ENCODE measurements at regions not wholly inside any gene's neighbourhood (a gene's known extent, or its start where the extent isn't known, plus 50 kb on each side); places are given as distances from the start of the nearest gene placed in this dataset.

GRCh38 chr7:52928591-52928990, 106.8 kb upstream of the POM121L12 start:
- Histone ChIP-seq H3K79me2 (ENCODE audit: insufficient read depth, low read length) (no peaks in the 10 kb centered on the region), H3K36me3 (ENCODE audit: low read length) (no peaks in the 10 kb centered on the region), H3K9me3 (ENCODE audit: insufficient read depth, low read length) (peaks cover 3% of the 10 kb centered on the region; the same call in 1 of the 2 replicates), H3K27me3 (ENCODE audit: low read length) (no peaks in the 10 kb centered on the region), H4K20me1 (ENCODE audit: low read depth, low read length) (no peaks in the 10 kb centered on the region), H2AFZ (ENCODE audit: low read depth, low read length, severe bottlenecking) (no peak overlapping the region), H3K4me3 (ENCODE audit: insufficient read depth, low read length, poor library complexity, severe bottlenecking) (no peak overlapping the region), H3K9me2 (replicated peaks; ENCODE audit: insufficient read depth, low read length) (no peaks in the 10 kb centered on the region), H3K4me2 (ENCODE audit: low read depth, low read length, poor library complexity, severe bottlenecking) (no peak overlapping the region), H3K27ac (ENCODE audit: low read depth, low read length) (no peak overlapping the region), H3K9ac (ENCODE audit: low read length) (no peak overlapping the region), H3F3A (ENCODE audit: insufficient read depth) (no peaks in the 10 kb centered on the region)
- TF ChIP-seq EZH2phosphoT487 (conservative IDR thresholded peaks at IDR 0.05; ENCODE audit: low read length) (no peak), CTCF (IDR thresholded peaks at IDR 0.05; ENCODE audit: insufficient read depth, low read length, poor library complexity, severe bottlenecking) (no peak)

GRCh38 chr7:52925332-52925731, 110.1 kb upstream of the POM121L12 start:
- no peak overlapping the region for H3K4me3 ChIP-seq (ENCODE audit: insufficient read depth, low read length, poor library complexity, severe bottlenecking)
- no peak overlapping the region for H2AFZ ChIP-seq (ENCODE audit: low read depth, low read length, severe bottlenecking)
- H3K27me3 ChIP-seq (ENCODE audit: low read length), result no peaks in the 10 kb centered on the region
- no peaks in the 10 kb centered on the region for H4K20me1 ChIP-seq (ENCODE audit: low read depth, low read length)
- H3F3A ChIP-seq (ENCODE audit: insufficient read depth), result no peaks in the 10 kb centered on the region
- no peaks in the 10 kb centered on the region for H3K9me3 ChIP-seq (ENCODE audit: insufficient read depth, low read length)
- no peaks in the 10 kb centered on the region for H3K9me2 ChIP-seq (replicated peaks; ENCODE audit: insufficient read depth, low read length)
- H3K27ac ChIP-seq (ENCODE audit: low read depth, low read length), result no peak overlapping the region
- no peak overlapping the region for H3K9ac ChIP-seq (ENCODE audit: low read length)
- no peak overlapping the region for H3K4me2 ChIP-seq (ENCODE audit: low read depth, low read length, poor library complexity, severe bottlenecking)
- TF ChIP-seq EZH2phosphoT487 (conservative IDR thresholded peaks at IDR 0.05; ENCODE audit: low read length) (no peak), CTCF (IDR thresholded peaks at IDR 0.05; ENCODE audit: insufficient read depth, low read length, poor library complexity, severe bottlenecking) (no peak)
- H3K36me3 ChIP-seq (ENCODE audit: low read length), result no peaks in the 10 kb centered on the region
- H3K79me2 ChIP-seq (ENCODE audit: insufficient read depth, low read length), result no peaks in the 10 kb centered on the region

GRCh38 chr7:52920977-52921376, 114.5 kb upstream of the POM121L12 start:
- Histone ChIP-seq H3K36me3 (ENCODE audit: low read length) (no peaks in the 10 kb centered on the region), H3K79me2 (ENCODE audit: insufficient read depth, low read length) (no peaks in the 10 kb centered on the region), H3K27ac (ENCODE audit: low read depth, low read length) (no peak overlapping the region), H3K4me3 (ENCODE audit: insufficient read depth, low read length, poor library complexity, severe bottlenecking) (no peak overlapping the region), H3K9ac (ENCODE audit: low read length) (no peak overlapping the region), H3F3A (ENCODE audit: insufficient read depth) (no peaks in the 10 kb centered on the region), H3K9me3 (ENCODE audit: insufficient read depth, low read length) (no peaks in the 10 kb centered on the region), H2AFZ (ENCODE audit: low read depth, low read length, severe bottlenecking) (no peak overlapping the region), H4K20me1 (ENCODE audit: low read depth, low read length) (no peaks in the 10 kb centered on the region), H3K9me2 (replicated peaks; ENCODE audit: insufficient read depth, low read length) (no peaks in the 10 kb centered on the region), H3K27me3 (ENCODE audit: low read length) (no peaks in the 10 kb centered on the region), H3K4me2 (ENCODE audit: low read depth, low read length, poor library complexity, severe bottlenecking) (no peak overlapping the region)
- TF ChIP-seq EZH2phosphoT487 (conservative IDR thresholded peaks at IDR 0.05; ENCODE audit: low read length) (no peak), CTCF (IDR thresholded peaks at IDR 0.05; ENCODE audit: insufficient read depth, low read length, poor library complexity, severe bottlenecking) (no peak)
